Stimulated activated CD4-positive, alpha-beta T cell treated with anti-CD3 and anti-CD28 coated beads, Interleukin-4, amount 100 ng/mL, for 1 hour (primary cell): ENCODE measurements at regions not wholly inside any gene's neighbourhood (a gene's known extent, or its start where the extent isn't known, plus 50 kb on each side); places are given as distances from the start of the nearest gene placed in this dataset.

Experiments
- DNase-seq: peaks from one replicate; pipeline ENCODE4 v3.0.0-alpha.2; 2020

- no peak for DNase-seq
Observed at GRCh38 chr5:125834438-125835115, 588.6 kb upstream of the GRAMD2B start.

GRCh38 chr5:125835293-125836172, 587.7 kb upstream of the GRAMD2B start:
- DNase-seq: no peak

- no peak for DNase-seq
Observed at GRCh38 chr5:125836256-125836655, 587.0 kb upstream of the GRAMD2B start.

GRCh38 chr5:125837866-125838265, 585.3 kb upstream of the GRAMD2B start:
- DNase-seq: no peak

GRCh38 chr5:125847561-125847960, 575.6 kb upstream of the GRAMD2B start:
- DNase-seq: no peak

- no peak for DNase-seq
Observed at GRCh38 chr5:125848751-125849150, 574.5 kb upstream of the GRAMD2B start.

GRCh38 chr5:125856949-125857348, 566.3 kb upstream of the GRAMD2B start:
- no peak for DNase-seq

- DNase-seq: no peak
Observed at GRCh38 chr5:125863579-125863978, 559.6 kb upstream of the GRAMD2B start.

GRCh38 chr5:125865166-125865815, 557.9 kb upstream of the GRAMD2B start:
- no peak for DNase-seq

GRCh38 chr5:125868036-125868435, 555.2 kb upstream of the GRAMD2B start:
- DNase-seq: no peak

- no peak for DNase-seq
Observed at GRCh38 chr5:125870256-125870655, 553.0 kb upstream of the GRAMD2B start.

GRCh38 chr5:125874057-125874456, 549.2 kb upstream of the GRAMD2B start:
- no peak for DNase-seq

- no peak for DNase-seq
Observed at GRCh38 chr5:125874717-125875116, 548.5 kb upstream of the GRAMD2B start.

GRCh38 chr5:125877248-125877647, 546.0 kb upstream of the GRAMD2B start:
- DNase-seq: no peak

GRCh38 chr5:125882061-125882460, 541.1 kb upstream of the GRAMD2B start:
- DNase-seq: no peak

GRCh38 chr5:125883223-125883622, 540.0 kb upstream of the GRAMD2B start:
- DNase-seq: no peak

- DNase-seq: no peak
Observed at GRCh38 chr5:125888358-125888757, 534.9 kb upstream of the GRAMD2B start.

- no peak for DNase-seq
Observed at GRCh38 chr5:125890511-125890931, 532.7 kb upstream of the GRAMD2B start.

- no peak for DNase-seq
Observed at GRCh38 chr5:125891061-125891725, 532.0 kb upstream of the GRAMD2B start.

- no peak for DNase-seq
Observed at GRCh38 chr5:125894383-125894782, 528.8 kb upstream of the GRAMD2B start.

- no peak for DNase-seq
Observed at GRCh38 chr5:125896368-125896767, 526.8 kb upstream of the GRAMD2B start.

GRCh38 chr5:125897089-125897488, 526.1 kb upstream of the GRAMD2B start:
- DNase-seq: no peak

GRCh38 chr5:125898851-125899405, 524.3 kb upstream of the GRAMD2B start:
- DNase-seq: no peak
